ENCODE measurements at regions not wholly inside any gene's neighbourhood (a gene's known extent, or its start where the extent isn't known, plus 50 kb on each side); places are given as distances from the start of the nearest gene placed in this dataset.

DNA sequence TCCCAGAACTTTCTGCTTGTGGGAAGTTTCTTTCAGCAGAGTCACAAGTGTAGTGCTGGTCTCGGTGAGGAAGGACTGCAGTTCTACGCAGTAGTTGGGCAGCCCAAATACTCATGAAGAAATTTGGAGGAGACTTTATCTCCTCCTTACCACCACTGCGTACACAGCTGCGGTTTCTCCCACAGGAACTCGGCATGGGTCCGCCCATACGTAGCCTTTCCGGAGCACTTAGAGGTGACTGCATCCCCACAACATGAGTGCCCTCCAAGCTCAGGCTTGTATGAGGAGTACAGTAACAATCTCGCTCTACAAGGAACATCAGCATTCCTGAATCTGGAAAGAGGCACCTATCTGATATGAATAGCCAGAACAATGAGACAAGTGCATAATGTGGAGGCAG is 549.2 kb upstream of the SEMA3D start:
- ATAC-seq (no peak), DNase-seq (no peak)
- Histone ChIP-seq H3K4me1 (no peaks in the 10 kb centered on the region), H3K36me3 (no peaks in the 10 kb centered on the region), H3K9me3 (no peaks in the 10 kb centered on the region), H3K4me3 (no peak overlapping the region), H3K27me3 (no peaks in the 10 kb centered on the region), H3K27ac (no peak overlapping the region)
- in situ Hi-C loops (cut with MboI; ENCODE audit: low sequenced_read_pairs in 4 of 4) (no loop called here), intact Hi-C loops (cut with DNase I; ENCODE audit: low total_unique reads) (no loop called here)
- TF ChIP-seq, protein P1, sequence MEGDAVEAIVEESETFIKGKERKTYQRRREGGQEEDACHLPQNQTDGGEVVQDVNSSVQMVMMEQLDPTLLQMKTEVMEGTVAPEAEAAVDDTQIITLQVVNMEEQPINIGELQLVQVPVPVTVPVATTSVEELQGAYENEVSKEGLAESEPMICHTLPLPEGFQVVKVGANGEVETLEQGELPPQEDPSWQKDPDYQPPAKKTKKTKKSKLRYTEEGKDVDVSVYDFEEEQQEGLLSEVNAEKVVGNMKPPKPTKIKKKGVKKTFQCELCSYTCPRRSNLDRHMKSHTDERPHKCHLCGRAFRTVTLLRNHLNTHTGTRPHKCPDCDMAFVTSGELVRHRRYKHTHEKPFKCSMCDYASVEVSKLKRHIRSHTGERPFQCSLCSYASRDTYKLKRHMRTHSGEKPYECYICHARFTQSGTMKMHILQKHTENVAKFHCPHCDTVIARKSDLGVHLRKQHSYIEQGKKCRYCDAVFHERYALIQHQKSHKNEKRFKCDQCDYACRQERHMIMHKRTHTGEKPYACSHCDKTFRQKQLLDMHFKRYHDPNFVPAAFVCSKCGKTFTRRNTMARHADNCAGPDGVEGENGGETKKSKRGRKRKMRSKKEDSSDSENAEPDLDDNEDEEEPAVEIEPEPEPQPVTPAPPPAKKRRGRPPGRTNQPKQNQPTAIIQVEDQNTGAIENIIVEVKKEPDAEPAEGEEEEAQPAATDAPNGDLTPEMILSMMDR (IDR thresholded peaks at IDR 0.05 in 4 of 5, conservative IDR thresholded peaks at IDR 0.05 in 1 of 5) = no peak
- TF ChIP-seq POLR2A (IDR thresholded peaks at IDR 0.05) = no peak

DNA sequence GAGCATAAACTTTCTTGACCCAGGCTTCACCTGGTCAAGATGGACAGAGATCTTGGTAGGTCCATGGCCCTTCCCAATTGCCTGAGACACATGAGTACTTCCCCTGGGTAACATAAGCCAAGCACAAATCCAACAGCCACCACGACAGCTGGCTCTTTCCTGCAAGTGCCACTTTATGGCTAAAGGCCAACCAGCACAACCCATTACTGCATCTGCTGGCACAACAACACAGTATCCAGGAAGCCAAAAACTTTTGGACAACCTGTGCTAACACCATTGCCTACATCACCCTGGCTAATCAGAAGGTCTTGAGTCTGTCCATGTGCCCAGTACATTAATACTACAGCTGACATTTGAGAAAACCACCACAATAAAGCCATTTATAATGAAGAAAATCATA is 548.0 kb upstream of the SEMA3D start:
- in situ Hi-C loops (cut with MboI; ENCODE audit: low sequenced_read_pairs in 4 of 4) (no loop called here), intact Hi-C loops (cut with DNase I; ENCODE audit: low total_unique reads) (no loop called here)
- TF ChIP-seq, protein P1 (IDR thresholded peaks at IDR 0.05 in 4 of 5, conservative IDR thresholded peaks at IDR 0.05 in 1 of 5) = no peak
- TF ChIP-seq POLR2A (IDR thresholded peaks at IDR 0.05) = no peak
- ATAC-seq = no peak
- Histone ChIP-seq H3K4me3 (no peak overlapping the region), H3K27ac (no peak overlapping the region), H3K36me3 (no peaks in the 10 kb centered on the region), H3K9me3 (no peaks in the 10 kb centered on the region), H3K27me3 (no peaks in the 10 kb centered on the region), H3K4me1 (no peaks in the 10 kb centered on the region)
- DNase-seq = no peak

DNA sequence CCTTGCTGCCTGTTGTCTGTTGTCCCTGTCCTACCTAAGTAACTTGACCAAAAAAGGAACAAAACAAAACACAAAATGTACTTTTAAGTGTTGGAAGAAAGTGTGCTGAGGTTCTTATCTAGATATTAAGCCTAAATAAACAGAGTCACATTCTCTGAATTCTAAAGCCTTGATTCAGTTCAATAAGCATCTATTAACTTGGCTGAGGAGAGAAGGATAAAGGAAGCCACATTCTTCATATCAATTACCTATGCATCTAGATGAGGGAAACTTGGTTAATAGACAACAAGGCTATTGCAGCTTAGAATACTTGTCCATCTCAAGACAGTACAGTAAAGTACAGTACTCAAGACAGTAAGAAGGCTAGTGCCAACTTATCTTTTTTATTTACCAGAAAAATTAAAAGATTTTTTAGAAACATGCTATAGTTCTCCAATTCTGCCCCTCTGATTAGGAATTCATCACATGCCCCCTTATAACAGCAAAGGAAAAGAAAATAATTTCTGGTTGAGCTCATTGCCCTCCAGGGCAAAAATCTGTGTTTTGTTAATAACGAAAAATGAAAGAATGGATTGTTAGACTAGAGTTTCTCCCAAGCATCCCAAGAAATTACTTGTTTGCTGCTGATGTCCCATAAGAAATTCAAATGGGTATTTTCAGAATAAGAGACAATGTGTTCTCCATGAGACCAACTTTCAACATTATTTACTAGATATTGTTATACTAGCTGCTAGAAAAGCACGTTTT is 546.5 kb upstream of the SEMA3D start:
- H3K27me3 ChIP-seq = no peaks in the 10 kb centered on the region
- no peak for DNase-seq
- no peaks in the 10 kb centered on the region for H3K36me3 ChIP-seq
- H3K4me1 ChIP-seq = no peaks in the 10 kb centered on the region
- no peak for TF ChIP-seq POLR2A (IDR thresholded peaks at IDR 0.05)
- TF ChIP-seq, protein P1 (IDR thresholded peaks at IDR 0.05 in 4 of 5, conservative IDR thresholded peaks at IDR 0.05 in 1 of 5) = no peak
- H3K27ac ChIP-seq = no peak overlapping the region
- H3K4me3 ChIP-seq = no peak overlapping the region
- in situ Hi-C loops (cut with MboI; ENCODE audit: low sequenced_read_pairs in 4 of 4) = no loop called here
- no peak for ATAC-seq
- intact Hi-C loops (cut with DNase I; ENCODE audit: low total_unique reads) = no loop called here
- no peaks in the 10 kb centered on the region for H3K9me3 ChIP-seq

DNA sequence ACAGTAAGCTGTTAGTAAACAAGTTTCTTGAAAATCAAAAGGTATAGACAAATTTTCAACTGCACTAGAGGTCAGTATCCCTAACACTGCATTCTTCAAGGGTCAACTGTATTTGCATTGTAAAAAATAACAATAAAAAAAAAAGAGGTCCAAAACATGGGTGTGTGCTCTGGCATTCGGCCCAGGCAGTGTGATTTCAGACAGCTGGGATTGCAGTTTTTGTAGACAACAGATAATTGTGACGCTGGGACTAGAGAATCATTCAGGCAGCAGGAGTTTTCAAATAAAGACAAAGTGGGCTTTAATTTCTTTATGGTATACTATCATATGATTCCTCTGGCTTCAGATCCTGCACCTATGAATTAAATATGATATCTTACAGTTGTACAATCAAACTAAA is 543.2 kb upstream of the SEMA3D start:
- ATAC-seq (no peak), DNase-seq (no peak)
- Histone ChIP-seq H3K27ac (no peak overlapping the region), H3K4me1 (no peaks in the 10 kb centered on the region), H3K4me3 (no peak overlapping the region), H3K27me3 (no peaks in the 10 kb centered on the region), H3K36me3 (no peaks in the 10 kb centered on the region), H3K9me3 (no peaks in the 10 kb centered on the region)
- intact Hi-C loops (cut with DNase I; ENCODE audit: low total_unique reads) (no loop called here), in situ Hi-C loops (cut with MboI; ENCODE audit: low sequenced_read_pairs in 4 of 4) (no loop called here)
- no peak for TF ChIP-seq POLR2A (IDR thresholded peaks at IDR 0.05)
- TF ChIP-seq, protein P1 (IDR thresholded peaks at IDR 0.05 in 4 of 5, conservative IDR thresholded peaks at IDR 0.05 in 1 of 5) = no peak

DNA sequence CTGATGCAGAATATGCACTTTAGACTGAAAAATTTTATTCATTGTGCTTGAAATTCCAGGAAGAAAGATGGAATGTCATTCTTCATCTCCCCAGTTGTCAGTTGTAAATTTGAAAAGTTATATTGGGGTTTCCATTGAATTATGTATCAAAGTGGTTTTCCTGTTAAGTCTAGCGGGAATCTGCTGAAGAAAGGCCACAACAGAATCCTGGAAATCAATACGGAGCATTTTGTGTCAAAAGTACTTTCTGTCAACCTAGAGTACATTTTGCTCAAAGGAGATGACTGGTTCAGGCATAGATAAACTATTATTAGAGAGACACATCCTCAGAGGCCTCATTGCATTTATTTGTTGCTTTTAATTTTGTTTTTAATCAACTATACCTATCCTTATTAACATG is 538.2 kb upstream of the SEMA3D start:
- Histone ChIP-seq H3K27ac (no peak overlapping the region), H3K4me1 (no peaks in the 10 kb centered on the region), H3K9me3 (no peaks in the 10 kb centered on the region), H3K36me3 (no peaks in the 10 kb centered on the region), H3K27me3 (no peaks in the 10 kb centered on the region), H3K4me3 (no peak overlapping the region)
- ATAC-seq (no peak), DNase-seq (no peak)
- in situ Hi-C loops (cut with MboI; ENCODE audit: low sequenced_read_pairs in 4 of 4) (no loop called here), intact Hi-C loops (cut with DNase I; ENCODE audit: low total_unique reads) (no loop called here)
- TF ChIP-seq, protein P1 (IDR thresholded peaks at IDR 0.05 in 4 of 5, conservative IDR thresholded peaks at IDR 0.05 in 1 of 5) = no peak
- no peak for TF ChIP-seq POLR2A (IDR thresholded peaks at IDR 0.05)
